ENCODE measurements at regions not wholly inside any gene's neighbourhood (a gene's known extent, or its start where the extent isn't known, plus 50 kb on each side); places are given as distances from the start of the nearest gene placed in this dataset.
"Not testable (repeated sequence)": the region's sequence is repeated elsewhere in the genome, so short reads cannot be mapped to it uniquely, and the experiment has no call there.

DNA sequence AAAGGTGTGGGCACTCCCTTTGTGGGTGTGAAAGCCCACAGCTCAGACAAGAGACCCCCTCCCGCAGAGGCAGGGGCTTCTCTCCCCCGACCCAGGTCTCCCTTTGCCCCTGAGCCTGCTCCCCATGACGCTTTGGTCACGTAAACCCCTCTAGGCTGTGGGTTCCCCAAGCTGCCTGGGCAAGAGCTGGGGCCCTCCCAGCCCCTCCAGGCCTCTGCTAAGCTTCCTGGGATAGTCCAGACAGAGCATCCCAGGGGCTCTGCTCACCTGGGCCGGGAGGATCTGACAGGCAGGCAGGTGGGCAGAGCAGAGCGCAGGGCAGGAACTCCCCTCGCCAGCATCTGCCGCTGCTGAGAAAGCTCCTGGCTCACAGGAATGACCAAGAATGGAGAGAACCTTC lies 177.3 kb downstream of the BANP start:
- DNase-seq (ENCODE audit: low spot score): no peak

GRCh38 chr16:88129133-88129532 lies 177.9 kb downstream of the BANP start:
- not testable (repeated sequence) for DNase-seq (ENCODE audit: low spot score)

- no peak for DNase-seq (ENCODE audit: low spot score)
Measured at GRCh38 chr16:88130016-88130415, 178.8 kb downstream of the BANP start.

GRCh38 chr16:88130681-88131080 lies 179.4 kb downstream of the BANP start:
- DNase-seq (ENCODE audit: low spot score): no peak

GRCh38 chr16:88131256-88131655 lies 180.0 kb downstream of the BANP start:
- DNase-seq (ENCODE audit: low spot score): no peak

GRCh38 chr16:88131966-88132365 lies 180.7 kb downstream of the BANP start:
- no peak for DNase-seq (ENCODE audit: low spot score)

DNA sequence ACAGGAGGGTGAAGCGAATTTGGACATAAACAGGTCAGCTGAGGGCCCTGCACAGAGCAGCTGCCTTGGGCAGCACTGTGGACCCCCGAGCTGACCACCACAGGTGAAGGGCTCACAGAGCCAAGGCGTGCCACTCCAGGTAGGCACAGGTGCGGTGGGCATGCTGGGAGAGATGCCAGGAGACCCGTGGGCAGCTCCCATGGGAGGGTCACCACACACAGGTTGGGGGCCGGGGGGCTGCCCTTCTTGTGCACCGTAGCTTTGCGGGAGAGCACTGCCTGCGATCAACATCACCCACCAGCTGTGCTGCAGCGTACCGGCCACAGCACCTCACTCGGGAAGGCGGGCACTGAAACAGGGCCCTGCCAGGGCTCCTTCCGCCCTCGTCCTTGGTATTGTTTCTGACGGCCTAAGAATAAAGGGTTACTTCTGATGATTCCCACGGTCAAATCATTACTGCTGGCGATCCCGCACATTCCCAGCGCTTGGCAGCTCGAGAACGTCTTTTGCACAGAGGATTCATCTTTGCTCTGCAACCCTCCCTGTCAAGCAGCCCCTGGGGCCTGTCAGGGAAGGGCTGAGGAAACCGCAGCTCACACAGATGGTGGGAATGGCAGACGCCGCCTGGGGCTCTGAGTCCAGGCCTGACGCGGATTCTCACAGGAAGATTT lies 181.7 kb downstream of the BANP start:
- DNase-seq (ENCODE audit: low spot score): no peak

- no peak for DNase-seq (ENCODE audit: low spot score)
Measured at GRCh38 chr16:88133507-88133843, 182.2 kb downstream of the BANP start.

DNA sequence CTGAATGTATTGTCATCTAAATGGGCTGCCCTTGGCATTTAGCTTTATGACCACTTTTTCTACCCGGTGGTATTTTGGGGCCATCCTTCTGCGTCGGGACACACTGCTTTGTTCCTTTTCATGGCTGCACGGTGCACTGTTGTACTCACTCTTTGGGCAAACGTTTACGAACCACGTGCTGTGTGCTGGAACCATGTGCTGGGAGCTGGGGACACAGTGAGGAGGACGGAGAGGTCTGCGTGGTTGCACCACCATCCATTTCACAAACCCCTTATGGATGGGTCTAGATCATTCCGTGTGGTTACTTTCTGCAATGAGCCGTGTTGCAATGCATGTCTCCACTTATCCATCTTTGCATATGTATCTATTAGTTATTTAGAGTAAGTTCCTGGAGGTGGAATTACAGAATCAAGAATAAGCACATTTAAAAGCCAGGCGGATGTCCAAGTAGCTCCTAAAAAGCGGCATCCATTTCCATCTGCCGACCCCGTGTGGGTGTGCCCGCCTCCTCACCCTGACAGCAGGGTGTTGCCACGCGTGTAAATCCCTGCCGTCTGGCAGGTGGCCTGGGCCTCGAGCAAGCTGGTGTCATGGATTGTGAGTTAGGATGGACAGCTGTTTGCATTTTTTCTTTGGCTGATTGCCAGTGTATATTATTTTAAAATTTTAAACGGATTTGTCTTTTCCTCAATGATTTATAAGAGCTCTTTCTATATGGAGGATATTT lies 183.1 kb downstream of the BANP start:
- DNase-seq (ENCODE audit: low spot score): not testable (repeated sequence)

GRCh38 chr16:88134899-88135682 lies 183.9 kb downstream of the BANP start:
- DNase-seq (ENCODE audit: low spot score): not testable (repeated sequence)

DNA sequence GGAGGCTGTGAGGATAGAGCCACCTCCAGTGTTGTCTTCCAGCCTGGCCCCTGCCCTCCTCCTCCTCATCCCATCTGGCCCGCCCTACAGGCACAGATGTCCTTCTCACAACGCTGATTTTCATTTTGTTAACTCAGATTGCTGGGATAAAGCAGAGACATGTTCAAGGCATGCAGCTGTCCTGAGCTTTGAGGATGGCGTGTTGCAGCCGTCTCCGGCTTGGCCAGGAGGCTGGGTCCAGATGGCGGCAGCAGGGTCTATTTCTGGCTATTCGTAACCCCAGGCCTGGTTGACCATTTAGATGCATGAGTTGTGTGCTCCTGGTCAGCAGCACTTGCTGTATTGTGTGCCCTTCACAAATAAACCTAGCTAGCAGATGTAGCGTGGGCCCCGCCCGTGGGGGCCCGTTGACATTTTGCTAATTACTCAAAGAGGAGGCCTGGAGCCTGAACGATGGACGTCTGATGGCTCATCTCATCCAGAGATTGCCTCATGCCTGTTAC lies 185.0 kb downstream of the BANP start:
- DNase-seq (ENCODE audit: low spot score): not testable (repeated sequence)

DNA sequence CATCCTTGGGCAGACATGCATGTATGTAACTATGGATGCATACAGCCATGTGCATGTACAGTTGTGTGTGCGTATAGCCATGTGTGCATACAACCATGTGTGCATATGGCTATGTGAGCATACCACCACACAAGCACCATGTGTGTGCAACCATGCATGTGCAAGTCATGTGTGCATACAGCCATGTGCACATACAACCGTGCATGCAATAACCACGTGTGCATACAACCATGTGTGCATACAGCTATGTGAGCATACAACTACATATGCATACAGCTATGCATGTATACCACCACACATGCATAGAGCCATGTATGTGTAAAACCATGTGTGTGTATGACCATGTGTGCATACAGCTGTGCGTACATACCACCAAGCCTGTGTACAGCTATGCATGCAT lies 185.7 kb downstream of the BANP start:
- DNase-seq (ENCODE audit: low spot score): not testable (repeated sequence)

GRCh38 chr16:88139141-88139540 lies 187.9 kb downstream of the BANP start:
- DNase-seq (ENCODE audit: low spot score): not testable (repeated sequence)

DNA sequence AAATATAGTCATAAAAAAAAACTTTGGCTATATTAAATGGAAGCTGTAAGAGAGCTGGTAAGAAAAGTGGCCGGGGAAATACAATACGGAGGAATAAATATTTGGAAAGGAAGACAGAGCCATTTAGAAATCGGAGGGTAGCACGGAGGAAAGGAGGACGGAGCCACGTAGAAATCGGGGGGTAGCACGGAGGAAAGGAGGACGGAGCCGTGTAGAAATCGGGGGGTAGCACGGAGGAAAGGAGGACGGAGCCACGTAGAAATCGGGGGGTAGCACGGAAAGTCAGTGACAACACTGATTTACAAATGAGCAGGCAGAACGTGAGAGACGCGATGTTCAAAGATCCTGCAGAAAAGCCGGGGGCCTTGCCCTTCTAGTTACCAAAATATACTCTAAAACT lies 189.0 kb downstream of the BANP start:
- not testable (repeated sequence) for DNase-seq (ENCODE audit: low spot score)

DNA sequence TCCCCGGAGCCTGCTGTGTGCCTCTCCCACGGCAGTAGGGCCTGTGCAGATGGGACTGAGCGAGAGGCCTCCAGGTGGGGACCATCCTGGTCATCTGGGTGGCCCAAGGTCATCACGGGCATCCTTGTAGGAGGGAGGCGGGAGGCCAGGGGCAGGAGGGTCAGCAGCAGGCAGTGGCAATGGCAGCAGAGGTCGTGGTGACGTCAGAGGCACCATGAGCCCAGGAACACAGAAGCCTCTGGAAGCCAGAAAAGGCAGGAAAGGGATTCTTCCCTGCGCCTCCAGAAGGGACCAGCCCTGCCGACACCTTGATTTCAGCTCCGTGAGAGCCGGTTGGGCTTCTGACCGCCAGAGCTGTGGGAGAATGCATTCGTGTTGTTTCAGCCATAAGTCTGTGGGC lies 190.3 kb downstream of the BANP start:
- DNase-seq (ENCODE audit: low spot score): no peak

DNA sequence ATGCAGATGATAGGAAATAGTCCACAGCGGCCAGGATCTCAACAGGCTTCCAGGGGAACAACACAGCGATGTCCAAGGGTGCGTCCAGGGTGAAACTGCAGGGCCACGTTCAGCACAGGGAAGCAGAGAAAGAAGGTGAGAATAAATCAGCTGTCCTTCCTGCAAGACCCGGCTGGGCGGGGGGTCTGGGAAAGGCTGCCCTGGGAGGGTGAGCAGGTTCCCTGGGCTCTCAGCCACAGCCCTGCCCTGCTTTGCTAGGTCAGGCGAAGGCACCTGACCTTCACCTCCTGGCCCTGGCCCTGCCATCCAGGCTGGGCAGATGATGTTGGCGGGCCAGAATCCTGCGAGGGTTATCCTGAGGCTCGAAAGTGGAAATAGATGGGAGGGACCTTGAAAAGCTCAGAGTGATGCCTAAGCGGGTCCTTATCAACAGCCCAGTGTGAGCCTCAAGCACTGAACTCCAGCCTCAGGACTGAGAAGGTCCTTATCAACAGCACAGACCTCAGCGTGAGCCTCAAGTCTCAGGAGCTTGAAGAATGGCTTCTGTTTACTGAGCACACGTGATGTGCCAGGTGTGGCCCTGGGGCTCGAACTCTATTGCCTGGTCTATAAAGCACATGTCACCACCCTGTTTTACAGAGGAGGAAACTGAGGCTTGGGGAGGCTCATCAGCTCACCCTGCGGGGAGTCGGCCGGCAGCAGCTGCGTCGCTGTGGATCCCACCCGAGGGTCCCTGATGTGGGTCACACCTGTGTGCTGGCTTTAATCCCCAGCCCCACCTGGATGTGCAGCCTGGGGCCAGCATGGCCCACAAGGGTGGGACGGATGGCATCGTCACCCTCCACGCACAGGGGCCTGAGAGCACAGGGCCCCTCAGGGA lies 191.1 kb downstream of the BANP start:
- not testable (repeated sequence) for DNase-seq (ENCODE audit: low spot score)

- not testable (repeated sequence) for DNase-seq (ENCODE audit: low spot score)
Measured at GRCh38 chr16:88143122-88144027, 192.1 kb downstream of the BANP start.

- DNase-seq (ENCODE audit: low spot score): no peak
Measured at GRCh38 chr16:88144028-88144511, 192.8 kb downstream of the BANP start.

DNA sequence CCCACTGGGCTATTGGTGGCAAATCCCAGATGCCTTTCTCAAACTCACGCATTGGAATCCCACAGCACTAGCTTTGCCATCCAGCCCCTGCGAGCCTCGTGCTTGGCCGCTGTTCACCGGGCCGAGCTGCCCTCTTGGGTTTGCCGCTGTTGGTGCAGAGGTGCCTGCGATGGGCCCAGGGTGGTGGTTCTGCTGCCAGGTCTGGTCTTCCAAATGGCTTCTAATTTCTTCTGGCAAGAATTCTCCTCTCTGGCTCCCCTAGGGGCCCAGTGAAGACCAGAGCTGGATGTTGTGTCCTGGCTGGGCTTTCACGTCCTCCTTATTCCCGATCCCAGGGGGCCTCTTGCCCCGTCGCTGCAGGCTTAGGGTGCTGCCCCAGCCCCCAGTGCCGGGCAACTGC lies 194.1 kb downstream of the BANP start:
- DNase-seq (ENCODE audit: low spot score): not testable (repeated sequence)

GRCh38 chr16:88145824-88146405 lies 194.7 kb downstream of the BANP start:
- not testable (repeated sequence) for DNase-seq (ENCODE audit: low spot score)

Measured in putamen (tissue), 1 donor.